ENCODE measurements at regions not wholly inside any gene's neighbourhood (a gene's known extent, or its start where the extent isn't known, plus 50 kb on each side); places are given as distances from the start of the nearest gene placed in this dataset.

GRCh38 chrX:131366407-131366806, 77.3 kb upstream of the IGSF1 start:
- no peaks in the 10 kb centered on the region for H3F3A ChIP-seq (ENCODE audit: insufficient read depth, low read length)
- H2AFZ ChIP-seq (ENCODE audit: low read length) = 0 out of 2 replicates have a peak overlapping the region, but pooled peaks have one; percentile 41
- H3K9me2 ChIP-seq (replicated peaks; ENCODE audit: insufficient read depth, low read length) = no peaks in the 10 kb centered on the region
- H3K79me2 ChIP-seq (ENCODE audit: low read length) = no peaks in the 10 kb centered on the region
- no peak overlapping the region for H3K4me3 ChIP-seq (ENCODE audit: low read length)
- 0 out of 2 replicates have a peak overlapping the region, but pooled peaks have one; percentile 4 for H3K4me2 ChIP-seq (ENCODE audit: low read depth, low read length)
- H3K27me3 ChIP-seq (replicated peaks; ENCODE audit: insufficient read depth, low read length) = no peaks in the 10 kb centered on the region
- TF ChIP-seq EZH2 (optimal IDR thresholded peaks at IDR 0.05; ENCODE audit: low read depth, low read length) = no peak
- TF ChIP-seq, protein P1, sequence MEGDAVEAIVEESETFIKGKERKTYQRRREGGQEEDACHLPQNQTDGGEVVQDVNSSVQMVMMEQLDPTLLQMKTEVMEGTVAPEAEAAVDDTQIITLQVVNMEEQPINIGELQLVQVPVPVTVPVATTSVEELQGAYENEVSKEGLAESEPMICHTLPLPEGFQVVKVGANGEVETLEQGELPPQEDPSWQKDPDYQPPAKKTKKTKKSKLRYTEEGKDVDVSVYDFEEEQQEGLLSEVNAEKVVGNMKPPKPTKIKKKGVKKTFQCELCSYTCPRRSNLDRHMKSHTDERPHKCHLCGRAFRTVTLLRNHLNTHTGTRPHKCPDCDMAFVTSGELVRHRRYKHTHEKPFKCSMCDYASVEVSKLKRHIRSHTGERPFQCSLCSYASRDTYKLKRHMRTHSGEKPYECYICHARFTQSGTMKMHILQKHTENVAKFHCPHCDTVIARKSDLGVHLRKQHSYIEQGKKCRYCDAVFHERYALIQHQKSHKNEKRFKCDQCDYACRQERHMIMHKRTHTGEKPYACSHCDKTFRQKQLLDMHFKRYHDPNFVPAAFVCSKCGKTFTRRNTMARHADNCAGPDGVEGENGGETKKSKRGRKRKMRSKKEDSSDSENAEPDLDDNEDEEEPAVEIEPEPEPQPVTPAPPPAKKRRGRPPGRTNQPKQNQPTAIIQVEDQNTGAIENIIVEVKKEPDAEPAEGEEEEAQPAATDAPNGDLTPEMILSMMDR (IDR thresholded peaks at IDR 0.05; ENCODE audit: low read length) = peak; percentile 51
- TF ChIP-seq EZH2phosphoT487 (IDR thresholded peaks at IDR 0.05; ENCODE audit: low read length) = no peak
- H3K27ac ChIP-seq (ENCODE audit: low read length) = no peak overlapping the region
- H3K36me3 ChIP-seq (replicated peaks; ENCODE audit: insufficient read depth, low read length) = no peaks in the 10 kb centered on the region
- peak; percentile 61 for DNase-seq
- no peaks in the 10 kb centered on the region for H3K4me1 ChIP-seq (ENCODE audit: low read length)
- no peaks in the 10 kb centered on the region for H4K20me1 ChIP-seq (ENCODE audit: insufficient read depth, low read length)
- no peak overlapping the region for H3K9ac ChIP-seq (ENCODE audit: low read length)
- H3K9me3 ChIP-seq (replicated peaks; ENCODE audit: insufficient read depth, low read length) = no peaks in the 10 kb centered on the region

DNA sequence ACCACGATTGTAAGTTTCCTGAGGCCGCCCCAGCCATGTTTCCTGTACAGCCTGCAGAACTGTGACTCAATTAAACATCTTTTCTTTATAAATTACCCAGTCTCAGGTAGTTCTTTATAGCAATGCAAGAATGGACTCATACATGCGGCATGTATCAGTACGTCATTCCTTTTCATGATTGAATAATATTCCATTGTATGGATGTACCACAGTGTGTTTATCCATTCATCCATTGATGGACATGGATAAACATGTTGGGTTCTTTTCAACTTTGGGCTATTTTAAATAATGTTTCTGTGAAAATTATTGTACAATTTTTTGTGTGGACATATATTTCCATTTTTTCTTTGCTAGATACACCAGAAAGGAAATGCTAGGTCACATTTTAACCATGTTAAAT, 99.2 kb upstream of the IGSF1 start:
- H3K9me3 ChIP-seq (replicated peaks; ENCODE audit: insufficient read depth, low read length) = no peaks in the 10 kb centered on the region
- no peaks in the 10 kb centered on the region for H4K20me1 ChIP-seq (ENCODE audit: insufficient read depth, low read length)
- H3K4me1 ChIP-seq (ENCODE audit: low read length) = no peaks in the 10 kb centered on the region
- H3K79me2 ChIP-seq (ENCODE audit: low read length) = no peaks in the 10 kb centered on the region
- H3K27ac ChIP-seq (ENCODE audit: low read length) = no peak overlapping the region
- no peaks in the 10 kb centered on the region for H3K36me3 ChIP-seq (replicated peaks; ENCODE audit: insufficient read depth, low read length)
- no peaks in the 10 kb centered on the region for H3K27me3 ChIP-seq (replicated peaks; ENCODE audit: insufficient read depth, low read length)
- H3K9ac ChIP-seq (ENCODE audit: low read length) = no peak overlapping the region
- no peak for TF ChIP-seq EZH2 (optimal IDR thresholded peaks at IDR 0.05; ENCODE audit: low read depth, low read length)
- no peaks in the 10 kb centered on the region for H3K9me2 ChIP-seq (replicated peaks; ENCODE audit: insufficient read depth, low read length)
- no peak for DNase-seq
- no peak overlapping the region for H3K4me2 ChIP-seq (ENCODE audit: low read depth, low read length)
- no peaks in the 10 kb centered on the region for H3F3A ChIP-seq (ENCODE audit: insufficient read depth, low read length)
- H3K4me3 ChIP-seq (ENCODE audit: low read length) = no peak overlapping the region
- no peak overlapping the region for H2AFZ ChIP-seq (ENCODE audit: low read length)

- no peaks in the 10 kb centered on the region for H3K36me3 ChIP-seq (replicated peaks; ENCODE audit: insufficient read depth, low read length)
- TF ChIP-seq EZH2 (optimal IDR thresholded peaks at IDR 0.05; ENCODE audit: low read depth, low read length) = no peak
- TF ChIP-seq, protein P1 (IDR thresholded peaks at IDR 0.05; ENCODE audit: low read length) = no peak
- TF ChIP-seq EZH2phosphoT487 (IDR thresholded peaks at IDR 0.05; ENCODE audit: low read length) = no peak
- no peak overlapping the region for H3K4me2 ChIP-seq (ENCODE audit: low read depth, low read length)
- H4K20me1 ChIP-seq (ENCODE audit: insufficient read depth, low read length) = no peaks in the 10 kb centered on the region
- H3K4me1 ChIP-seq (ENCODE audit: low read length) = no peaks in the 10 kb centered on the region
- no peaks in the 10 kb centered on the region for H3K79me2 ChIP-seq (ENCODE audit: low read length)
- no peak overlapping the region for H3K4me3 ChIP-seq (ENCODE audit: low read length)
- no peaks in the 10 kb centered on the region for H3K9me3 ChIP-seq (replicated peaks; ENCODE audit: insufficient read depth, low read length)
- H3K9ac ChIP-seq (ENCODE audit: low read length) = no peak overlapping the region
- no peaks in the 10 kb centered on the region for H3F3A ChIP-seq (ENCODE audit: insufficient read depth, low read length)
- DNase-seq = no peak
- no peaks in the 10 kb centered on the region for H3K9me2 ChIP-seq (replicated peaks; ENCODE audit: insufficient read depth, low read length)
- no peak overlapping the region for H3K27ac ChIP-seq (ENCODE audit: low read length)
- H2AFZ ChIP-seq (ENCODE audit: low read length) = no peak overlapping the region
- H3K27me3 ChIP-seq (replicated peaks; ENCODE audit: insufficient read depth, low read length) = no peaks in the 10 kb centered on the region
These were observed 103.6 kb upstream of the IGSF1 start for GRCh38 chrX:131392666-131393065.

DNA sequence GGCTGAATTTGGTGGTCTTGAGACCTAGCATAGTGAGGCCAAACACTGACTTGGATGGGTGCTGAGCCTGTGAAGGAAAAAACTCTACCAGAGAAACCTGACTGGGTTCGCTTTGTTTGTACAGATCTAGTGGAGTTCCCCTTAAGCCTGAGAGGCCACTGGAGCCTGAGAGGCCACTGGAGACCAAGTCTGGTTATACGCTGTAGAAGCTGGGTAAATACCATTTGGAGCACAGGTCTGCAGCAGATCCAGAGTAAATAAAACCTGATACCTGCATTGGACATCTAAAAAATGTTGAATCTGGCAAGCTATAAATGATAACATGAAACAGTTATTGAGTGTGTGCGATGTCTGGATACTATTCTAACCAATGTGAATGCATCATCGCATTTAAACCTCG, 104.3 kb upstream of the IGSF1 start:
- Histone ChIP-seq H3K9me2 (replicated peaks; ENCODE audit: insufficient read depth, low read length) (no peaks in the 10 kb centered on the region), H3K4me1 (ENCODE audit: low read length) (no peaks in the 10 kb centered on the region), H3K36me3 (replicated peaks; ENCODE audit: insufficient read depth, low read length) (no peaks in the 10 kb centered on the region), H3K9me3 (replicated peaks; ENCODE audit: insufficient read depth, low read length) (no peaks in the 10 kb centered on the region), H3K9ac (ENCODE audit: low read length) (no peak overlapping the region), H3K27me3 (replicated peaks; ENCODE audit: insufficient read depth, low read length) (no peaks in the 10 kb centered on the region), H2AFZ (ENCODE audit: low read length) (no peak overlapping the region), H3K4me3 (ENCODE audit: low read length) (no peak overlapping the region), H3K4me2 (ENCODE audit: low read depth, low read length) (no peak overlapping the region), H3K79me2 (ENCODE audit: low read length) (no peaks in the 10 kb centered on the region), H3K27ac (ENCODE audit: low read length) (no peak overlapping the region), H4K20me1 (ENCODE audit: insufficient read depth, low read length) (no peaks in the 10 kb centered on the region), H3F3A (ENCODE audit: insufficient read depth, low read length) (no peaks in the 10 kb centered on the region)
- no peak for DNase-seq
- TF ChIP-seq EZH2phosphoT487 (IDR thresholded peaks at IDR 0.05; ENCODE audit: low read length) (no peak), EZH2 (optimal IDR thresholded peaks at IDR 0.05; ENCODE audit: low read depth, low read length) (no peak)
- TF ChIP-seq, protein P1 (IDR thresholded peaks at IDR 0.05; ENCODE audit: low read length) = no peak

Measured in MM.1S (cell line).